HEK293T (cell line): ENCODE measurements at regions not wholly inside any gene's neighbourhood (a gene's known extent, or its start where the extent isn't known, plus 50 kb on each side); places are given as distances from the start of the nearest gene placed in this dataset.

Source experiments
- CTCF ChIA-PET: fragments of 350-600 bp; formaldehyde crosslinking; extraction: SDS; loops from one replicate; lab custom pipeline; 2021; ENCODE audit warnings: antibody characterized with exemption, inconsistent platforms; lab: Yijun Ruan, JAX
- POLR2A ChIA-PET: fragments of 350-600 bp; formaldehyde crosslinking; extraction: SDS; loops from one replicate; lab custom pipeline; 2020; ENCODE audit warnings: antibody characterized with exemption, inconsistent platforms; lab: Yijun Ruan, JAX
- DNase-seq: peaks from one replicate; pipeline ENCODE4 v3.0.0; 2012; ENCODE audit warnings: mixed read lengths; ENCODE audit errors: extremely low spot score
- ARNT ChIP-seq: fragments of 450-650 bp; IDR thresholded peaks from 2 replicates; pipeline ENCODE4 v1.6.1; 2017; ENCODE audit warnings: mild to moderate bottlenecking
- BHLHE40 ChIP-seq: fragments of 450-650 bp; IDR thresholded peaks from 2 replicates; pipeline ENCODE4 v1.6.1; 2016; ENCODE audit warnings: mild to moderate bottlenecking, moderate library complexity, borderline replicate concordance
- CTBP1 ChIP-seq: fragments of 450-650 bp; IDR thresholded peaks from 2 replicates; pipeline ENCODE4 v1.6.1; 2016; ENCODE audit warnings: borderline replicate concordance
- ELF4 ChIP-seq: fragments of 450-650 bp; IDR thresholded peaks from 2 replicates; pipeline ENCODE4 v1.6.1; 2017; ENCODE audit warnings: antibody characterized with exemption
- FOXA1 ChIP-seq: fragments of 450-650 bp; IDR thresholded peaks from 2 replicates; pipeline ENCODE4 v1.6.1; 2016; ENCODE audit warnings: mild to moderate bottlenecking
- FOXK2 ChIP-seq: fragments of 450-650 bp; IDR thresholded peaks from 2 replicates; pipeline ENCODE4 v1.6.1; 2016; ENCODE audit warnings: mild to moderate bottlenecking
- FOXM1 ChIP-seq: fragments of 450-650 bp; IDR thresholded peaks from 2 replicates; pipeline ENCODE4 v1.6.1; 2017; ENCODE audit warnings: mild to moderate bottlenecking, borderline replicate concordance
- HDGF ChIP-seq: fragments of 450-650 bp; IDR thresholded peaks from 2 replicates; pipeline ENCODE4 v1.6.1; 2017; ENCODE audit warnings: antibody characterized with exemption, borderline replicate concordance
- L3MBTL2 ChIP-seq: fragments of 450-650 bp; conservative IDR thresholded peaks from 2 replicates; pipeline ENCODE4 v1.6.1; 2016; ENCODE audit warnings: mild to moderate bottlenecking
- LEF1 ChIP-seq: fragments of 450-650 bp; IDR thresholded peaks from 2 replicates; pipeline ENCODE4 v1.6.1; 2017; ENCODE audit warnings: mild to moderate bottlenecking, borderline replicate concordance
- NFRKB ChIP-seq: fragments of 450-650 bp; IDR thresholded peaks from 2 replicates; pipeline ENCODE4 v1.6.1; 2016; ENCODE audit warnings: mild to moderate bottlenecking, moderate library complexity
- SP1 ChIP-seq: fragments of 450-650 bp; IDR thresholded peaks from 2 replicates; pipeline ENCODE4 v1.6.1; 2017
- SUZ12 ChIP-seq: fragments of 450-650 bp; IDR thresholded peaks from 2 replicates; pipeline ENCODE4 v1.6.1; 2016; ENCODE audit warnings: mild to moderate bottlenecking
- TARDBP ChIP-seq: fragments of 450-650 bp; IDR thresholded peaks from 2 replicates; pipeline ENCODE4 v1.6.1; 2016
- ZNF384 ChIP-seq: fragments of 450-650 bp; IDR thresholded peaks from 2 replicates; pipeline ENCODE4 v1.6.1; 2016
- TF ChIP-seq, protein P1 (sequence below): fragments of 450-650 bp; IDR thresholded peaks from 2 replicates; pipeline ENCODE4 v1.6.1; 2016

DNA sequence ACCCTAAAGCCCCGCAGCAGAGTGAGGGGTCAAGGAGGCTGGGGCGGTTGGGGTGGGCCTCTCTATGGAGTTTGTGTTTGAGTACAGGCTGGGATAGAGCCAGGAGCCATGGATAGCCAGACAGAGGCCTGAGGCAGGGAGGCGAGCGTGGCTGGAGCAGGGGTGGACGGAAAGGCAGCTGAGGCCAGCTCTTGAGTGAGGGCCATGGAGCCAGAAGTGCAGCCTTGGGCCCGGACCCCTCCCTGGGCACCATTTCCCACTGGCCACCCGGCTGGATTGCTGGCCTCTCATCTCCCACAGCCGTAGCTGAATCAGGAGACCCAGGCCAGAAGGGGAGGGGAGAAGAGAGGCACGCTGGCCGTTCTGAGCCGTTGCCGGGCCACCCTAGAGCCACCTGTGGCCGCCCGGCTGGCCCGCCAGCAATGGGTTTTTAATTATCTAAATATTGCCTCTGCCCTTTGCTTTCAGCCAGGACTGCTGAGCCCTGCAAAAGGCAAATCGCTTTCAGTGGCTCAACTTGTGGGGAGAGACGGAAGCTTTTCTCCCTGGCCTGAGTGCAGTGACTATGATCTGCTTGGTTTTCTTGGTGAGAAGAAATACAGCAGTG lies 75.2 kb upstream of the GSE1 start:
- no peak for TF ChIP-seq HDGF
- TF ChIP-seq, protein P1, sequence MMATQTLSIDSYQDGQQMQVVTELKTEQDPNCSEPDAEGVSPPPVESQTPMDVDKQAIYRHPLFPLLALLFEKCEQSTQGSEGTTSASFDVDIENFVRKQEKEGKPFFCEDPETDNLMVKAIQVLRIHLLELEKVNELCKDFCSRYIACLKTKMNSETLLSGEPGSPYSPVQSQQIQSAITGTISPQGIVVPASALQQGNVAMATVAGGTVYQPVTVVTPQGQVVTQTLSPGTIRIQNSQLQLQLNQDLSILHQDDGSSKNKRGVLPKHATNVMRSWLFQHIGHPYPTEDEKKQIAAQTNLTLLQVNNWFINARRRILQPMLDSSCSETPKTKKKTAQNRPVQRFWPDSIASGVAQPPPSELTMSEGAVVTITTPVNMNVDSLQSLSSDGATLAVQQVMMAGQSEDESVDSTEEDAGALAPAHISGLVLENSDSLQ = no peak
- no peak for TF ChIP-seq FOXA1
- ChIA-PET CTCF (interaction anchor here (0.6 to 3.7 kb wide), 2 partner anchors 9 to 16 kb away, joined by 3 to 18 read pairs; no protein-coding TSS in a partner anchor), POLR2A (no interaction called here)
- DNase-seq = no peak

DNA sequence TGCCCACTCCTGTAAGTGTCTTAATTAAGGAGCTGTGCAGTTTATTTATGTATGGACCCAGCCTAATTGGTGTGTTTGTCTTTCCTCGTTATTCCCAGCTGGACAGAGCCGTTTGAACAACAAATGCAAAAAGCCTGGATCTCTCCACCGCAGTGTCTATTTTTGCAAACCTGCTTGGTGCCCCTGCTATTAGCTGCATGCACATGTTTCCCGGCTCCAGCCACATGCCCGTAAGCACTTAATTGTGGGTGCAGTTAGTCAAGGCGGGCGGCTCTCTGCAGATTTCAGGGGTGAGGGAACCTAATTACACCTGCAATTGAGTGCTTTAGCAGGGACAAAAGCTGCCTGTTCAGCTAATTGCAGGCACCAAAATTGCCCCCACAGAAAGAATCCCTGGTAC lies 74.0 kb upstream of the GSE1 start:
- DNase-seq = no peak
- ChIA-PET POLR2A (no interaction called here), CTCF (interaction anchor here (3.7 kb wide), 1 partner anchor 10 kb away, joined by 18 read pairs; no protein-coding TSS in a partner anchor)
- TF ChIP-seq SUZ12 (no peak), TARDBP (no peak), FOXK2 (no peak), CTBP1 (no peak), FOXM1 (no peak), LEF1 (no peak), NFRKB (no peak), L3MBTL2 (no peak), SP1 (no peak), BHLHE40 (no peak), FOXA1 (no peak), ARNT (no peak), HDGF (no peak), ZNF384 (no peak), ELF4 (no peak)
- TF ChIP-seq, protein P1 = no peak

DNA sequence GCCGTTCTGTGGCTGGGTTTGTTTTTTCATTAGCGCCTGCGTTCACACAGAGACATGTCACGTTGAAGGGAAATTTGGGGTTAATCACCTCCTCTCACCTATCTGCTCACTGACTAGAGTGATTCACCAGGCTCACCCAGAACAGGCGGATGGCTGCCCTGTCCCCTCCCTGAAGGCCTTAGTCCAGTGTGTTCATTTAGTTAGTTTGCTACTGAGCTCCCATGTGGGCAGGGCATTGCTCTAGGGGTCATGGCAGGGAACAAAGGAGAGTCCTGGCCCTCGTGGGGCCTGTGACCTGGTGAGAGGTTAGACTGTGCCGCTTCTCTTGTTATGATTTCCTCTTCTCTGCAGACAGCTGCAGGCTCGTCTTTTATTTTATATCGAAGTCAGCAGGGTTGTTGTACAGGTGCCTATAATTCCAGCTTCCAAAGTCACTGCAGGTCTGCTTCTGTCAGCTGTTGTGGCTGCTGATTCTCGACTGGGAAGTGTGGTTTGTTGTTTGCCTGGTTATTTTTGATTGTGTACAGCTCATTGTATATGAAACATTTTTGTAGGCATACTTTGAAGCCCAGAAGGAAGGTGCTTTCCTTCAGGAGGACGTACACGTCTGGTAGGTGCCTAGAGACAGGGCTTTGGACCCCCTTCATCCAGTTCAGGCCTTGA lies 73.4 kb upstream of the GSE1 start:
- POLR2A ChIA-PET = no interaction called here
- no peak for TF ChIP-seq ZNF384
- no peak for TF ChIP-seq LEF1
- TF ChIP-seq FOXK2 = no peak
- CTCF ChIA-PET = interaction anchor here (3.7 kb wide), 1 partner anchor 11 kb away, joined by 18 read pairs; no protein-coding TSS in a partner anchor
- no peak for DNase-seq

DNA sequence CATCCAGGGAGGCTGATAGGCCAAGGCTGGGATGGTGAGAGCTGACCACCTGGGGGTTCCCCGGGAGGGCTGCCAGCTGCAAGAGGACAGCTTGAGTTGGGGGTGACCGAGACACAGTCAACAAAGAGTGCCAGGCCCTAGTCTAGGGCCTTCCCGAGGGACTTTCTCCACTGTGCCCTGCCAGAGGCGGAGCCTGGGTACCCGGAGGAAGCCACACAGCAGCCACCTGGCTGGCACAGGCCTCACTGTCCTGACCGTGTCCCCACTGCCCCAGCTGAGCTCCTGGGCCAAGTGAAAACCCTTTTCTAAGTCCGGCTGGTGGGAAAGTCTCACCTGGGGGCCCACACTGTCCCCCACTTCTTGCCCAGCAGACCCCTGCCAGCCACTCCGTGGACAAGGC lies 71.9 kb upstream of the GSE1 start:
- ChIA-PET POLR2A (no interaction called here), CTCF (no interaction called here)
- no peak for DNase-seq
- TF ChIP-seq FOXK2 (no peak), SUZ12 (no peak), L3MBTL2 (no peak), ARNT (no peak), LEF1 (no peak), FOXA1 (no peak), ZNF384 (no peak), HDGF (no peak), ELF4 (no peak), FOXM1 (no peak), SP1 (no peak), NFRKB (no peak), CTBP1 (no peak), BHLHE40 (no peak), TARDBP (no peak)
- TF ChIP-seq, protein P1 = no peak

DNA sequence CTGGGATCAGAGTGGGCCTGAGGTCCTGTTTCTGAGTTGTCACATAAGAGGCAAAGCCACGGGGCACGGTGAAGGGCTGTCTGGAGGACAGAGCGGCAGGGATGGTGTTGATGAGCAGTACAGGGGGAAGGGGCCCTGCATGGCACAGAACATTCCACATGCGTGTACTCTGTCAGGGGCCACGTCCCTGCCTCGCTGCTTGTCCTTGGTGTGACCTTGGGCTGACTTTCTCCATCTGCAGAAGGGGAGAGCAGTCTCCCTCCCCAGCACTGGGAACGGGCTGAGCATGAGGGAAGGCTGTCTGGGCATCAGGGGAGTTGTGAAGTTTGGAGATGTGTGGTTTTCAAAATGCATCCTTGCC lies 71.5 kb upstream of the GSE1 start:
- CTCF ChIA-PET = interaction anchor here (0.7 to 1.1 kb wide), 2 partner anchors 15 to 21 kb away, joined by 3 to 4 read pairs; no protein-coding TSS in a partner anchor
- DNase-seq = no peak
- TF ChIP-seq LEF1 = no peak
- TF ChIP-seq ZNF384 = no peak
- no peak for TF ChIP-seq TARDBP
- no peak for TF ChIP-seq CTBP1
- no peak for TF ChIP-seq SP1
- no peak for TF ChIP-seq ELF4
- TF ChIP-seq FOXM1 = no peak
- TF ChIP-seq, protein P1 = no peak
- POLR2A ChIA-PET = no interaction called here
